ENCODE measurements at regions not wholly inside any gene's neighbourhood (a gene's known extent, or its start where the extent isn't known, plus 50 kb on each side); places are given as distances from the start of the nearest gene placed in this dataset.
A peak's percentile ranks its signal among the peaks of the same experiment; 100 is the strongest.

GRCh38 chr6:63441266-63441956, 121.6 kb upstream of the LGSN start:
- no CpG with 5 or more reads among the region's 18 CpGs for WGBS (ENCODE audit: extremely low coverage, insufficient read length, low lambda C conversion rate)

More at GRCh38 chr6:63441266-63441956, 121.6 kb upstream of the LGSN start:
- H3K9ac ChIP-seq (ENCODE audit: extremely low read depth, insufficient read length, low read length) = no peak overlapping the region
- Mint-ChIP-seq H3K9me3 (peaks cover 2 to 14% of the 10 kb centered on the region in 2 experiments; a peak in 2 of 5 replicates), H3K27me3 (ENCODE audit: low read depth) (no peaks in the 10 kb centered on the region), H3K27ac (peak overlapping the region in 1 of 3 experiments; percentile 40; a peak in 3 of 7 replicates), H3K4me1 (peaks cover 6 to 10% of the 10 kb centered on the region in 2 experiments; a peak in 3 of 4 replicates), H3K36me3 (ENCODE audit: insufficient read depth in 1 of 3, low read depth in 3 of 3) (peaks cover 0 to 15% (median 4%) of the 10 kb centered on the region in 3 experiments; a peak in 5 of 7 replicates), H3K4me3 (no peak overlapping the region)
- H3K4me1 ChIP-seq (ENCODE audit: insufficient read depth, low read length) = no peaks in the 10 kb centered on the region; the same call in 1 of the 2 replicates
- H3K79me2 ChIP-seq (ENCODE audit: insufficient read depth, low read length) = no peaks in the 10 kb centered on the region
- no peak overlapping the region for H3K14ac ChIP-seq (ENCODE audit: insufficient read depth, low read length)
- H3K27me3 ChIP-seq (ENCODE audit: insufficient read depth, low read length) = no peaks in the 10 kb centered on the region
- no peak overlapping the region for H3T11ph ChIP-seq (ENCODE audit: low read length)
- no peak overlapping the region for H3K4me2 ChIP-seq (ENCODE audit: insufficient read depth, insufficient read length, low read length)
- H3K79me1 ChIP-seq (ENCODE audit: insufficient read depth, low read depth, low read length, poor library complexity, severe bottlenecking) = no peaks in the 10 kb centered on the region
- H2BK12ac ChIP-seq (ENCODE audit: insufficient read length, low read depth, low read length) = no peak overlapping the region
- H3K23ac ChIP-seq (ENCODE audit: insufficient read length, low read depth, low read length) = no peak overlapping the region
- DNase-seq = peak; percentile 62
- no peak overlapping the region for H4K8ac ChIP-seq (replicated peaks; ENCODE audit: insufficient read length, low read depth, low read length)
- no peaks in the 10 kb centered on the region for H3K9me3 ChIP-seq (ENCODE audit: control insufficient read depth, low read depth, low read length)
- H2AK5ac ChIP-seq (ENCODE audit: insufficient read length, low read length) = no peak overlapping the region
- no peak overlapping the region for H2BK20ac ChIP-seq (ENCODE audit: low read depth, low read length, poor library complexity, severe bottlenecking)
- H3K56ac ChIP-seq (ENCODE audit: insufficient read length, low read depth, low read length) = no peak overlapping the region
- H2AFZ ChIP-seq (ENCODE audit: low read length) = no peak overlapping the region
- H3K27ac ChIP-seq (ENCODE audit: insufficient read length, low read depth, low read length) = no peak overlapping the region
- no peak overlapping the region for H4K91ac ChIP-seq (ENCODE audit: insufficient read length, low read depth, low read length)
- peak overlapping the region; percentile 71 for H3K18ac ChIP-seq (ENCODE audit: insufficient read length, low read depth, low read length)
- H3K23me2 ChIP-seq (ENCODE audit: insufficient read length, low read depth, low read length, poor library complexity, severe bottlenecking) = no peaks in the 10 kb centered on the region
- no peak overlapping the region for H2BK15ac ChIP-seq (ENCODE audit: low read depth, low read length)
- H2BK120ac ChIP-seq (ENCODE audit: low read depth, low read length, poor library complexity, severe bottlenecking) = no peak overlapping the region
- TF ChIP-seq, protein P1, sequence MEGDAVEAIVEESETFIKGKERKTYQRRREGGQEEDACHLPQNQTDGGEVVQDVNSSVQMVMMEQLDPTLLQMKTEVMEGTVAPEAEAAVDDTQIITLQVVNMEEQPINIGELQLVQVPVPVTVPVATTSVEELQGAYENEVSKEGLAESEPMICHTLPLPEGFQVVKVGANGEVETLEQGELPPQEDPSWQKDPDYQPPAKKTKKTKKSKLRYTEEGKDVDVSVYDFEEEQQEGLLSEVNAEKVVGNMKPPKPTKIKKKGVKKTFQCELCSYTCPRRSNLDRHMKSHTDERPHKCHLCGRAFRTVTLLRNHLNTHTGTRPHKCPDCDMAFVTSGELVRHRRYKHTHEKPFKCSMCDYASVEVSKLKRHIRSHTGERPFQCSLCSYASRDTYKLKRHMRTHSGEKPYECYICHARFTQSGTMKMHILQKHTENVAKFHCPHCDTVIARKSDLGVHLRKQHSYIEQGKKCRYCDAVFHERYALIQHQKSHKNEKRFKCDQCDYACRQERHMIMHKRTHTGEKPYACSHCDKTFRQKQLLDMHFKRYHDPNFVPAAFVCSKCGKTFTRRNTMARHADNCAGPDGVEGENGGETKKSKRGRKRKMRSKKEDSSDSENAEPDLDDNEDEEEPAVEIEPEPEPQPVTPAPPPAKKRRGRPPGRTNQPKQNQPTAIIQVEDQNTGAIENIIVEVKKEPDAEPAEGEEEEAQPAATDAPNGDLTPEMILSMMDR (conservative IDR thresholded peaks at IDR 0.05) = peak; percentile 16; the same call in 1 of the 3 replicates
- H4K20me1 ChIP-seq (ENCODE audit: control insufficient read depth, insufficient read depth, insufficient read length) = no peaks in the 10 kb centered on the region
- H3K4ac ChIP-seq (ENCODE audit: low read depth, low read length) = no peak overlapping the region
- no peak overlapping the region for H2BK5ac ChIP-seq (ENCODE audit: insufficient read length, low read length)
- H4K5ac ChIP-seq (ENCODE audit: insufficient read length, low read depth, low read length) = no peak overlapping the region

Data from H9 (cell line).